IMR-90 (cell line): ENCODE measurements at regions not wholly inside any gene's neighbourhood (a gene's known extent, or its start where the extent isn't known, plus 50 kb on each side); places are given as distances from the start of the nearest gene placed in this dataset.

Experiments used
- ATAC-seq: fragments of 200-7000 bp; cut with Tn5 transposase; 2 replicates; pipeline ENCODE4 v1.9.1; 2020; ENCODE audit warnings: low read depth, mild to moderate bottlenecking, moderate library complexity
- BruUV-seq: library from RNA; stranded (reverse); fragments of 400-500 nt; replicated peaks from 2 replicates; lab custom pipeline; 2021; lab: Mats Ljungman, UMichigan
- CTCF ChIA-PET: fragments of 300-600 bp; formaldehyde crosslinking; extraction: SDS; loops from one replicate; lab custom pipeline; 2021; ENCODE audit warnings: antibody characterized with exemption; lab: Yijun Ruan, JAX
- POLR2A ChIA-PET: fragments of 300-600 bp; sonication (Branson Sonifier 250); formaldehyde crosslinking; loops from one replicate; lab custom pipeline; 2022; ENCODE audit warnings: antibody characterized with exemption; ENCODE audit not compliant: unreplicated experiment; lab: Charles Lee
- DNase-seq: peaks from one replicate; pipeline ENCODE4 v3.0.0; 2013
- H2AFZ ChIP-seq: replicated peaks from 2 replicates; pipeline ENCODE3; 2013; ENCODE audit warnings: low read length, mild to moderate bottlenecking; ENCODE audit not compliant: poor library complexity
- H2AK5ac ChIP-seq: 2 replicates; pipeline ENCODE4 v1.6.1; 2013; ENCODE audit warnings: low read depth, low read length, inconsistent platforms
- H2AK9ac ChIP-seq: replicated peaks from 2 replicates; pipeline ENCODE3; 2013; ENCODE audit warnings: mild to moderate bottlenecking, low read depth, low read length, moderate library complexity; ENCODE audit not compliant: poor library complexity
- H2BK120ac ChIP-seq: 2 replicates; pipeline ENCODE4 v1.6.1; 2013; ENCODE audit warnings: low read depth, low read length, inconsistent platforms
- H2BK15ac ChIP-seq: 3 replicates; pipeline ENCODE4 v1.6.1; 2013; ENCODE audit warnings: low read depth, low read length, inconsistent platforms
- H2BK20ac ChIP-seq: 2 replicates; pipeline ENCODE4 v1.6.1; 2013; ENCODE audit warnings: low read depth, mild to moderate bottlenecking, inconsistent platforms, low read length, moderate library complexity
- H2BK5ac ChIP-seq: 2 replicates; pipeline ENCODE4 v1.6.1; 2013; ENCODE audit warnings: mild to moderate bottlenecking, low read depth, low read length, inconsistent platforms; ENCODE audit not compliant: poor library complexity, severe bottlenecking
- H3K14ac ChIP-seq: replicated peaks from 2 replicates; pipeline ENCODE4 v1.6.1; 2013; ENCODE audit warnings: low read depth, low read length, inconsistent platforms
- H3K18ac ChIP-seq: 2 replicates; pipeline ENCODE4 v1.6.1; 2013; ENCODE audit warnings: low read depth, low read length, control low read depth
- H3K23ac ChIP-seq: 2 replicates; pipeline ENCODE4 v1.6.1; 2013; ENCODE audit warnings: low read depth, low read length, inconsistent platforms
- H3K27ac ChIP-seq: 2 replicates; pipeline ENCODE4 v1.5.1; 2013; ENCODE audit warnings: mild to moderate bottlenecking, control low read depth, low read length; ENCODE audit not compliant: insufficient read depth
- H3K27me3 ChIP-seq: 2 replicates; pipeline ENCODE4 v1.6.1; 2013; ENCODE audit warnings: low read length; ENCODE audit not compliant: control insufficient read depth, insufficient read depth
- H3K36me3 ChIP-seq: 2 replicates; pipeline ENCODE4 v1.6.1; 2013; ENCODE audit warnings: low read length, mixed read lengths; ENCODE audit not compliant: control insufficient read depth, insufficient read depth
- H3K4ac ChIP-seq: 2 replicates; pipeline ENCODE4 v1.6.1; 2013; ENCODE audit warnings: low read depth, low read length, inconsistent platforms
- H3K4me1 ChIP-seq: 2 replicates; pipeline ENCODE4 v1.6.1; 2013; ENCODE audit warnings: low read length, mixed read lengths; ENCODE audit not compliant: control insufficient read depth, insufficient read depth
- H3K4me2 ChIP-seq: 2 replicates; pipeline ENCODE4 v1.6.1; 2013; ENCODE audit warnings: low read depth, mild to moderate bottlenecking, control low read depth, low read length, moderate library complexity
- H3K4me3 ChIP-seq: 2 replicates; pipeline ENCODE4 v1.5.1; 2013; ENCODE audit warnings: low read depth, mild to moderate bottlenecking, control low read depth, low read length, moderate library complexity; ENCODE audit not compliant: insufficient read depth
- H3K56ac ChIP-seq: 2 replicates; pipeline ENCODE4 v1.6.1; 2013; ENCODE audit warnings: low read length, inconsistent platforms; ENCODE audit not compliant: insufficient read depth; ENCODE audit errors: extremely low read depth
- H3K79me1 ChIP-seq, 2 experiments: 2 replicates each; pipeline ENCODE4 v1.6.1; 2013; ENCODE audit warnings: low read length in 2 of 2, inconsistent platforms in 1 of 2, low read depth in 1 of 2
- H3K9ac ChIP-seq: 2 replicates; pipeline ENCODE4 v1.6.1; 2013; ENCODE audit warnings: low read depth, low read length, control low read depth
- H3K9me1 ChIP-seq: 2 replicates; pipeline ENCODE4 v1.6.1; 2013; ENCODE audit warnings: low read length, inconsistent platforms; ENCODE audit not compliant: insufficient read depth
- H3K9me3 ChIP-seq: 2 replicates; pipeline ENCODE4 v1.6.1; 2013; ENCODE audit warnings: low read length; ENCODE audit not compliant: control insufficient read depth, insufficient read depth
- H4K20me1 ChIP-seq: 2 replicates; pipeline ENCODE4 v1.6.1; 2013; ENCODE audit warnings: low read length, inconsistent platforms; ENCODE audit not compliant: insufficient read depth
- H4K5ac ChIP-seq: 2 replicates; pipeline ENCODE4 v1.6.1; 2013; ENCODE audit warnings: mild to moderate bottlenecking, low read depth, low read length, control low read depth
- H4K8ac ChIP-seq, 2 experiments: 2 replicates each; pipeline ENCODE4 v1.6.1; 2013; ENCODE audit warnings: low read depth in 2 of 2, low read length in 2 of 2, control low read depth in 1 of 2, inconsistent platforms in 1 of 2
- H4K91ac ChIP-seq: 2 replicates; pipeline ENCODE4 v1.6.1; 2013; ENCODE audit warnings: low read depth, low read length, inconsistent platforms; ENCODE audit not compliant: insufficient read depth
- CEBPB ChIP-seq: IDR thresholded peaks from 2 replicates; pipeline ENCODE4 v1.6.1; 2012; ENCODE audit warnings: low read depth, low read length, improper control_type of control experiment
- CTCF ChIP-seq: conservative IDR thresholded peaks from 2 replicates; pipeline ENCODE4 v1.5.1; 2012; ENCODE audit warnings: mild to moderate bottlenecking, low read depth, low read length, improper control_type of control experiment
- FOS ChIP-seq: fragments of 150-350 bp; IDR thresholded peaks from 2 replicates; pipeline ENCODE4 v1.6.1; 2016; ENCODE audit warnings: low read depth, low read length
- MAFK ChIP-seq: IDR thresholded peaks from 2 replicates; pipeline ENCODE4 v1.6.1; 2012; ENCODE audit warnings: low read depth, low read length, improper control_type of control experiment
- MAZ ChIP-seq: IDR thresholded peaks from 2 replicates; pipeline ENCODE4 v1.6.1; 2012; ENCODE audit warnings: low read depth, mild to moderate bottlenecking, low read length, improper control_type of control experiment, moderate library complexity, borderline replicate concordance
- POLR2A ChIP-seq: IDR thresholded peaks from 2 replicates; pipeline ENCODE4 v1.6.1; 2012; ENCODE audit warnings: mild to moderate bottlenecking, low read depth, low read length
- RAD21 ChIP-seq: IDR thresholded peaks from 2 replicates; pipeline ENCODE4 v1.6.1; 2012; ENCODE audit warnings: low read length, improper control_type of control experiment
- RCOR1 ChIP-seq: IDR thresholded peaks from 2 replicates; pipeline ENCODE4 v1.6.1; 2012; ENCODE audit warnings: mild to moderate bottlenecking, low read length, improper control_type of control experiment; ENCODE audit not compliant: insufficient replicate concordance
- WGBS, 2 experiments: methylation state at CpG; one replicate each; pipeline versions ENCODE4 v1.1.5 to v1.1.7; 2013; ENCODE audit warnings: missing lambda C conversion rate in 2 of 2; ENCODE audit not compliant: insufficient read length in 1 of 2; ENCODE audit errors: extremely low coverage in 2 of 2; 5-methylcytosine and 5-hydroxymethylcytosine counted together
- dilution Hi-C: fragments of 300-500 bp; cut with HindIII; formaldehyde crosslinking; loops from one replicate; pipeline ENCODE4 v1.14.3; 2018; ENCODE audit warnings: low sequenced_read_pairs; ENCODE audit not compliant: unreplicated experiment
- in situ Hi-C: fragments of 300-500 bp; cut with MboI; formaldehyde crosslinking; loops from 3 replicates; pipeline ENCODE4 v1.14.3; 2019; ENCODE audit warnings: low sequenced_read_pairs, inconsistent platforms, mixed read lengths
- intact Hi-C: fragments of 100-400 bp; cut with micrococcal nuclease; formaldehyde crosslinking; loops from 2 replicates; pipeline ENCODE4 v1.10.0; 2022

GRCh38 chr1:81571946-81572345 lies 228.8 kb upstream of the ADGRL2 start:
- no peak overlapping the region for H2BK15ac ChIP-seq
- DNase-seq (no peak), ATAC-seq (no peak)
- no peak overlapping the region for H3K56ac ChIP-seq
- H4K20me1 ChIP-seq, result no peaks in the 10 kb centered on the region
- H3K18ac ChIP-seq, result no peak overlapping the region
- H3K36me3 ChIP-seq, result no peaks in the 10 kb centered on the region
- ChIA-PET CTCF (no interaction called here), POLR2A (no interaction called here)
- in situ Hi-C loops (no loop called here), dilution Hi-C loops (no loop called here), intact Hi-C loops (no loop called here)
- no peaks in the 10 kb centered on the region for H3K4me1 ChIP-seq
- WGBS, 2 experiments, result no CpG with 5 or more reads among the region's 1 CpG
- H3K9me3 ChIP-seq, result no peaks in the 10 kb centered on the region
- H2BK120ac ChIP-seq, result no peak overlapping the region
- no peaks in the 10 kb centered on the region for H3K79me1 ChIP-seq
- H3K27ac ChIP-seq, result no peak overlapping the region
- H3K4me3 ChIP-seq, result no peak overlapping the region
- no peak overlapping the region for H3K14ac ChIP-seq
- BruUV-seq, result no TSS peak
- no peak overlapping the region for H2AK9ac ChIP-seq
- no peak overlapping the region for H2BK20ac ChIP-seq
- no peak overlapping the region for H3K4me2 ChIP-seq
- no peak overlapping the region for H4K8ac ChIP-seq
- H4K91ac ChIP-seq, result no peak overlapping the region
- no peak overlapping the region for H2AFZ ChIP-seq
- H3K27me3 ChIP-seq, result no peaks in the 10 kb centered on the region
- no peak overlapping the region for H3K4ac ChIP-seq
- H4K5ac ChIP-seq, result no peak overlapping the region
- H3K9ac ChIP-seq, result no peak overlapping the region
- H3K23ac ChIP-seq, result no peak overlapping the region
- H3K9me1 ChIP-seq, result no peaks in the 10 kb centered on the region
- no peak overlapping the region for H2BK5ac ChIP-seq
- H2AK5ac ChIP-seq, result no peak overlapping the region
- no peak for TF ChIP-seq RAD21
- TF ChIP-seq POLR2A, result no peak
- TF ChIP-seq CTCF, result no peak
- no peak for TF ChIP-seq MAZ
- no peak for TF ChIP-seq MAFK
- no peak for TF ChIP-seq CEBPB
- no peak for TF ChIP-seq RCOR1
- TF ChIP-seq FOS, result no peak
